GM10266 (cell line): ENCODE measurements at regions not wholly inside any gene's neighbourhood (a gene's known extent, or its start where the extent isn't known, plus 50 kb on each side); places are given as distances from the start of the nearest gene placed in this dataset.

Experiments used
- DNase-seq: peaks from one replicate; pipeline ENCODE4 v3.0.0; 2012; ENCODE audit errors: extremely low spot score
- TF ChIP-seq, protein P1 (sequence below): IDR thresholded peaks from 2 replicates; pipeline ENCODE4 v1.5.1; 2012; ENCODE audit warnings: mild to moderate bottlenecking, low read depth; ENCODE audit not compliant: control insufficient read depth, insufficient read depth; ENCODE audit errors: missing control alignments

DNA sequence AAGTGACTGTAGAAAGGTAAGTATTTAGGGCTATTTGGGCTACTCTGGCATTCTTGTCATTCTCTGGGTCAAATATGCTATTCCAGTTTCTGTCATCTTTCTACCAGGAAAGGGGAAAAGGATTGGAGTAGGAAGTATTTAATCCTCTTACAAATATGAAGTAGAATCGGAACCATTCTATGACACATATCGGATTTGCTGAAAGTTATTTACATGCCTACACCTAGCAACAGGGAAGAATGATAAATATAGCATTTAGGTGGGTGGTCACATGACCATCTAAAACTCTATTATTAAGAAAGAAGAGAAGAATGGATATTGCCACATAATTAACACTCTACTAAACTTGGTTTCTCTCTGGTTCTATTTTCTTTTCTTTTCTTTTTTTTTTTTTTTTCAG lies 1353.1 kb downstream of the ZPLD1 start:
- no peak for DNase-seq
- TF ChIP-seq, protein P1, sequence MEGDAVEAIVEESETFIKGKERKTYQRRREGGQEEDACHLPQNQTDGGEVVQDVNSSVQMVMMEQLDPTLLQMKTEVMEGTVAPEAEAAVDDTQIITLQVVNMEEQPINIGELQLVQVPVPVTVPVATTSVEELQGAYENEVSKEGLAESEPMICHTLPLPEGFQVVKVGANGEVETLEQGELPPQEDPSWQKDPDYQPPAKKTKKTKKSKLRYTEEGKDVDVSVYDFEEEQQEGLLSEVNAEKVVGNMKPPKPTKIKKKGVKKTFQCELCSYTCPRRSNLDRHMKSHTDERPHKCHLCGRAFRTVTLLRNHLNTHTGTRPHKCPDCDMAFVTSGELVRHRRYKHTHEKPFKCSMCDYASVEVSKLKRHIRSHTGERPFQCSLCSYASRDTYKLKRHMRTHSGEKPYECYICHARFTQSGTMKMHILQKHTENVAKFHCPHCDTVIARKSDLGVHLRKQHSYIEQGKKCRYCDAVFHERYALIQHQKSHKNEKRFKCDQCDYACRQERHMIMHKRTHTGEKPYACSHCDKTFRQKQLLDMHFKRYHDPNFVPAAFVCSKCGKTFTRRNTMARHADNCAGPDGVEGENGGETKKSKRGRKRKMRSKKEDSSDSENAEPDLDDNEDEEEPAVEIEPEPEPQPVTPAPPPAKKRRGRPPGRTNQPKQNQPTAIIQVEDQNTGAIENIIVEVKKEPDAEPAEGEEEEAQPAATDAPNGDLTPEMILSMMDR: no peak

DNA sequence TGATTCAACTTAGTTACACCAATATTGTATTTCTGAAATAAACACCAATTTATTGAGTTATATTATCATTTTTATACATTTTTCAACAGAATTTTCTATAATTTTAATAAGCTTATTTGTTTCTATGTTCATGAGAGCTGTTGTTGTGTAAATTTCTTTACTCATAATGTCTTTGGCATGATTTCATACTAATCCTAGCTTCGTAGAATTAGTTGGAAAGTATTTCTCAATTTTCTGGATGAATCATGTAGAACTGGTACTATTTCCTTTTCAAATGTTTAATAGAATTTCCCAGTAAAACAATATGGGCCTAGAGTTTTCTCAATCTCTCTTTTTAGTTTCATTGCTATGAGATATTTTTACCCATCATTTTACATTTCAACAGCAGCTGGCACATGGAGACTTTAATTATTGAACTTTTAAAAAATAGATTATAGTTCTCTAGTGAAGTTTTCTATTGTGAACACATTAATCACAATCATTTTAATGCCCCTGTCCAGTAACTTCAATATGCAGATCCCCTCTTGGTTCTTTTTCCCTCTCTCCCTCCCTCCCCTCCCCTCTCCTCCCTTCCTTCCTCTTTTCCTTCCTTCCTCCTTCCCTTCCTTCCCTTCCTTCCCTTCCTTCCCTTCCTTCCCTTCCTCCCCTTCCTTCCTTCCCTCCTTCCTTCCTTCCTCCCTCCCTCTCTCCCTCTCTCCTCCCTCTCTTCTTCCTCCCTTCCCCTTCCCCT lies 1357.1 kb downstream of the ZPLD1 start:
- no peak for DNase-seq
- TF ChIP-seq, protein P1: no peak

DNA sequence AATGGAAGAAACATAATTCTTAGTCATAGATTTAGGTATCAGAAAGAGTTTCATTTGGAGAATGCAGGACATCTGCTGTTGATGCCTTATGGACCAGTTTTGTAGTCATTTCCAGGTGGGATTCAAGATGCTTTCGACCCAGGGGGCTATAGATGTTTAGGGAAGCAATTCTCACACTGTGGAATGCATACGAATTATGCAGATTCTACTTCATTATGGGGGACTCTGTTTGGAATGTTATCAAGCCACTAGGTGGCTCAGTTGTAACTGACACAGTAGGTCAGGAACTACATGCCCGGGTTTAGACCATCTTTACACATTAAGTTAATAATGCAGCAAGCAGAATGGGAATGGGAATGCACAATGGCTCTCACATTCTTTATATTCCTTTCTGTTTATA lies 1359.8 kb downstream of the ZPLD1 start:
- TF ChIP-seq, protein P1: no peak
- no peak for DNase-seq

DNA sequence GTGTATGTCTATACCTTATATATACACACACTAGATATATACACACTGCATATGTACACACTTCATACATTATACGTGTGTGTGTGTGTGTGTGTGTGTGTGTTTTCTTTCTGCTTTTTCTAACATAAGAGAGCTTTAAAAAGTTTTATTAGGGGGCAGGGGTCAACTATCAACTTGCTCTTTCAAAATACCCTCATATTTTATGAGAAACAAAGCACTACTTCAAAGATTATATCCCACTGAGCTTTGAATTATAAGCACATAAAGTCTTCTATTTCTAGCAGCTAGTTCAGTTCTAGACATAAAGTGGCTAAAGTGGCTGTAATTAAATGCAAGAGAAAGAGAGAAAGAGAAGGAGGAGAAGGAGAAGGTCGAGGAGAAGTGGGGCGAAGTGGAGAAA lies 1361.3 kb downstream of the ZPLD1 start:
- DNase-seq: no peak
- TF ChIP-seq, protein P1: no peak

DNA sequence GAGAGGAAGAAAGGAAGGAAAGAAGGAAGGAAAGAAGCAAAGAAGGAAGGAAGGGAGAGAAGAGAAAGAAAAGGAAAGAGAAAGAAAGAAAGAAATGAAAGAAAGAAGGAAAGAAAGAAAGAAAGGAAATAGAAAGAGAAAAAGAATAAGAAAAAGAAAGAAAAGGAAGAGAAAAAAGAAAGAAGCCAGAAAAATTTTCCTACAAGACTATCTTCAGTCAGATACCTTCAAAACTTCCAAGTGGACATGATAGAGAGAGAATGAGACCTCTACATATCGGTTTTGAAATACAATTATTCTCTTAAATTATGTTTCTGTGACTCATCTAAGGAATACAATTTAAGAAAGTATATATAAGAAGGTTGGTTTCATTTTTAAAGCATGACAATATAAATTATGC lies 1369.0 kb downstream of the ZPLD1 start:
- TF ChIP-seq, protein P1: no peak
- DNase-seq: no peak

DNA sequence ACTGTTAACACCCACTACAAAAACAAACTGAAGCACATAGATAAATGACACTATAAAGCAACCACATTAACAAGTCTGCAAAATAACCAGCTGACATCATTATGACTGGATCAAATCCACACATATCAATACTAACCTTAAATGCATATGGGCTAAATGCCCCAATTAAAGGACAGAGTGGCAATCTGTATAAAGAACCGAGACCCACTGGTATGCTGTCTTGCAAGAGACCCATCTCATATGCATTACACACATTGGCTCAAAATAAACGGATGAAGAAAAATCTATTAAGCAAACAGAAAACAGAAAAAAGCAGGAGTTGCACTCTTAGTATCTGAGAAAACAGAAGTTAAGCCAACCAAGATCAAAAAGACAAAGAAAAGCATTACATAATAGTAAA lies 1375.4 kb downstream of the ZPLD1 start:
- DNase-seq: no peak
- TF ChIP-seq, protein P1: no peak

DNA sequence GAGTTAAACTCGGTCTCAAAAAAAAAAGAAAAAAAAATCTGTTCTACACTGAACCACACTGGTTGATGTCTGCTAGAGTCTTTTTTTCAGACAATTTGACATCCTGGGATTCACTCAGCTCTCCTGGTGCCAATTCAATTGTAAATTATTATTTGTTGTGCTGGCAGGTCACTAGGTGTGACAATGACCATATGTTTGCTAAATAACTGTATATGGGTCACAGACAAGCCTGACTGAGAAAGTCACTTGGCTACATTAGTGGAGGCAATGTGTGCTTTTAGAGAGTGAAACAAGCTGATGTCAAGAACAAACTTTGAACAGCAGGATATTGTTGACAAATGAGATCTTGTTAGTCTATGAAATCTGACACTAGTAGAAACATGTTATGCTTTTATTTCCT lies 1379.1 kb downstream of the ZPLD1 start:
- TF ChIP-seq, protein P1: no peak
- DNase-seq: no peak
